GM18870 (cell line): ENCODE measurements at regions not wholly inside any gene's neighbourhood (a gene's known extent, or its start where the extent isn't known, plus 50 kb on each side); places are given as distances from the start of the nearest gene placed in this dataset.

Experiments used
- ATAC-seq: cut with Tn5 transposase; IDR thresholded peaks from one replicate; pipeline ENCODE4 v1.9.1; 2021; ENCODE audit warnings: moderate library complexity; ENCODE audit not compliant: unreplicated experiment

DNA sequence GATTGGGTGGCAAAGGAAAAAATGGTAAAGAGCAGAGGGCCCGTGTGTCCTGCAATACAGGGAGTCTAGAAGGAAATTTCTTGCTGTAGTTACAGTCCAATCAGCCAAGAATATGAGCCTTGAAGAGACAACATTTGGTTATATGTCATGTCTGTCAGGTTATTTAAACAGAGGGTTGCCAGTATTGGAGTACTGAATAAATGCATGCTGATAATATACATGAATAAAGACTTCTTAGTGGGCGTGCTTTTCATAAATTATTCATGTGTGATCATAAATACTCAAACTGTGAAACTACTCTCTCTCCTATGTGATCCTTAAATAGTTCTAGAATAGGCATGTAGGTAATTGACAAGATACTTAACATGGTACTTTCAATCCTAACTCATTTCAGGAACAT lies 249.0 kb downstream of the CRPPA start:
- ATAC-seq, result no peak

GRCh38 chr7:16171928-16172327 lies 249.4 kb downstream of the CRPPA start:
- ATAC-seq, result no peak

- ATAC-seq, result no peak
Observed at GRCh38 chr7:16170671-16171070, 250.7 kb downstream of the CRPPA start.

DNA sequence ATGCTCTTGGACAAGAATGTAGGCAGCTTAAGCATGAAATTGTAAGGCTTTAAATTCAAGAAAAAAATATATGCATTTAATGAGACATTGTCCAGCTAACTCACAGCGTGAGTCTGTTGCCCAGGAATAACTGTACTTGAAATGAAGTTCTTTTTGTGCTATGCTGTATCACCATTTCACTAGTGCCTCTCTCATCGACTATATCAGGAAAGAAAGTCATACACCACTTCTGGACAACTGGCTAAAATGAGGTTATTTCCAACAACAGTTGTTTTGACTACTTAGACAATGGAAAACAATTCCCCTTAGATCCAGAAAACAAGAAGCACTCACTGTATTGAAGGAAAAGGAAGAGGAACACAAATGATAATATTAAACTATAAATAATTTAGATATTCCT lies 251.8 kb downstream of the CRPPA start:
- no peak for ATAC-seq

DNA sequence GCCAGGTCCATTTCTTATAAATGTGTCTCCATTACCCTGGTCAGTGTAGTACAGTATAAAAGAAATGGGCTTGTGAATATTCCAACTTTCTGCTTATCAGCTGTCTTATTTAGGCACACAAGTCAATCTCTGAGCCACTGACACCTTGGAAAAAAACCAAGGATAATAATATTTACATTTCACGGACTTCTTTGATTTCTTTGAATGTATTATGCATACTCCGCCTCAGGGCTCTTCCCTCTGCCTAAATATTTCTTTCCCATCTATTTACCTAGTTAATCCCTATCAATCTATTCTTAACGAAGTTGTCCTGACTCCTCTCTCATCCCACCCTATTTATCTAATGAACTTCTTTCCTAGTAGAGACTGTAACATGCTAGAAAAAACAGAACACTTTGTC lies 253.8 kb downstream of the CRPPA start:
- no peak for ATAC-seq

DNA sequence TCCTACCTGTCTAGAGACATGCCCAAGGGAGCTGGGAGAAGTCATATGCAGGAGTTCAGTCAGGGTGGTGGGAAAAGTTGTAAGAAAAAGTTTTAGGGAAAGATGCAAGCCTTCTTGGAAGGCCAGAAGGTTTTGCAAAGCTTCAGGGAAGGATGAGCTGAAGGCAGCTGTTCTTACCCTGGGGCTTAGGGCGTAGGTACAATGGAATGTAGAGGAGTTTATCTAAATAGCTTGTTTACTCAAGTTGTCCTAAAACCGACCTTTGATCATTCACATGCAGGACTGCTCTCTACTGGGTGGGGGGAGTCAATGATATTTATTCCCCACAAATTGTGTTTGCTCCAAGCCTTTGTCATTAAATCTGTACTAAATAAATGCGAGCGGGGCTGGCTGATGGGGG lies 277.0 kb downstream of the CRPPA start:
- no peak for ATAC-seq

GRCh38 chr7:16137944-16138343 lies 283.4 kb downstream of the CRPPA start:
- ATAC-seq, result no peak

- no peak for ATAC-seq
Observed at GRCh38 chr7:16136896-16137295, 284.4 kb downstream of the CRPPA start.

- no peak for ATAC-seq
Observed at GRCh38 chr7:16135658-16136057, 285.7 kb downstream of the CRPPA start.

GRCh38 chr7:16130111-16131110 lies 290.9 kb downstream of the CRPPA start:
- no peak for ATAC-seq

DNA sequence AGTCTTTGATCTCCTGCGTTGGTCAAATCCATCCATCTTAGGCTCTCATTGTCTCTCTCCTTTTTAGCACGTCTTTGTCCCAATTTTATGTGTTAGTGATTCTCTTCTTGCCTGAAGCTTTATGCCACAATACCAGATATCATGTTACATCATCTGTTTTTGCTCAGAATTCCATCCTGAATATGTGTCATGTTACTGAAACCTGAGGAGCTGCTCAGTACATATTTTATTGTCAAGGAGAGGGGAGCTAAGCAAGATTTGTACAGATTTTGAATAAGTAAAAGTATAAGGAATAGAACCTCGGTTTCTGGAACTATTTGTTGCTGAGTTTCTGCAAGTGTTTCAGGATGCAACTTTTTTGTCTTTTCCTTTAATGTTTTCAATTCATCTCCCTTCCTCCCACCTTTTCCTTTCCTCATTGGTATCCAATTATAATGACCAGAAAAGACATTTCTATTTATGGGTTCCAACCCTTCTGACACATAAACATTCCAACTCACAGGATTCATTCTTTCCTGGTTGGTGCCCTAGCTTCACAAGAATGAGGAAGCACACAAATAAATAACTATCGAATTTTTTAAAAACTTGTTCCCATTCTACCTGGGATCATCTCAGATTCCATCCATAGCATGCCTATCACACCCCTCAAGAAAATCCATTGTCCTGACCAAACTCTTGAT lies 291.8 kb downstream of the CRPPA start:
- ATAC-seq, result no peak

DNA sequence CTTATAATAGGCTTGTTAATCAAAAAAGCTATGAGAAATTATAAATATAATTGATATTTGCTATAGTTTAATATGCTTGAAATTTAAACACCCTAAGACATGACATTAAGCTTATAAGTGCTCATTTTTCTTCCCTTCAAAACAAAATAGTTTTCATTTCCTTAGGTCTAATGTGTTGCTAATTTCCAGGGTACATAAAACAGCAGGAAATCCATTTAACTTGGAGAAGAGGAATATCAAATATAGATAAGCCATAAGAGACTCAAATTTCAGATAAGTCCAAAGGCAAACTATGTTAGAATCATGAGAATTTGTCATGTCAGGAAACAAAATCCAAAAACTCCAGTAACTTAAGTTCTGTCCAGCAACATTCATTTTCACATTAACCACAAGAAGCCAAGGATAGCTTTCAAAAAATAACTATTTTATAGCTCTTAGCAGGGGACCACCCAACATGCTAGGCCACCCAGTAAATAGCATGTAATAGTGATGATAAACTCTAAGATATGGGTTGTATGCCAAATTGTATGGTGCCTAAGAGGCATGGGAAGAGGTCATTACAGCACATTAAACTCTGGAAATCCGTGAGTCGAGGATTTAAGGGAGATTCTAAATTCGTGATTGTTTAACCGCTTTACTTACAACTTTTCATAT lies 298.1 kb downstream of the CRPPA start:
- no peak for ATAC-seq

GRCh38 chr7:16121876-16122390 lies 299.4 kb downstream of the CRPPA start:
- no peak for ATAC-seq

DNA sequence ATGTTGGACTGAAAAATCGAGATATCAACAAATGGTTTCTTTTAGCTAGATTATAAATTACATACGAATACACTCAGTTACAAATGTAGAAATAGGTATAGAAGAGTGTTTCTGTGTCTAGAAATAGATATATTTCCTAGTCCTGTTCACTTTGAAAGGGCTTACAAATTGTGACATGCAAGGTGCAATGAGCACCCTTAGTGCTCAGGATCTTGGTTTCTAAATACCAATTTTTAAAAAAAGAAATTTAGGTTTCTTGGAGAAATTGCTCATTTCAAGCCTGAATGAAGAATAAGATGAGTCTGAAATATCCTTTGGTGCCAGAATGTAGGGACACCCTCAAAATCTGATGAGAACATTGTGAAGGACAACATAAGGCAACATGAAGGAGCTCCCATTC lies 306.0 kb downstream of the CRPPA start:
- ATAC-seq, result no peak

GRCh38 chr7:16114633-16115032 lies 306.7 kb downstream of the CRPPA start:
- ATAC-seq, result no peak

GRCh38 chr7:16114071-16114470 lies 307.3 kb downstream of the CRPPA start:
- ATAC-seq, result no peak

- ATAC-seq, result no peak
Observed at GRCh38 chr7:16113058-16113457, 308.3 kb downstream of the CRPPA start.

- ATAC-seq, result no peak
Observed at GRCh38 chr7:16106869-16107268, 314.5 kb downstream of the CRPPA start.

DNA sequence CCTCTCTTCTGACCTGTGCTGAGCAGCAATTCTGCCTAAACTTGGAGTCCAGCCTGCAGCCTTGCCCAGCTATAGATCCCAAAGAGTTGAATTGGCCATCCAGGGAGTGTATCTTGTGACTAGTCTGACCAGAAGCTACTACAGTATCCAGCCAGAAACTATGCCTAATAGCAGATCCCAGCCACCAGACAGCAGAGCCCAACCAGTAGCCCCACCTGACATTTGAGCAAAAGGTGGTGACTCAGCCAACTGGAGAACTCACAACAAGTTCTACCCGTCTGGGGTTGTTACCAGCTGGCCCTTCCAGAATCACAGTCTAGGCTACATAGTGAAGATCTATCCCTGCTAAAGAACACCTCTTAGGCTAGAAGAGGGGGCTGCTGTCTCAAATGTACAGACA lies 315.0 kb downstream of the CRPPA start:
- no peak for ATAC-seq

DNA sequence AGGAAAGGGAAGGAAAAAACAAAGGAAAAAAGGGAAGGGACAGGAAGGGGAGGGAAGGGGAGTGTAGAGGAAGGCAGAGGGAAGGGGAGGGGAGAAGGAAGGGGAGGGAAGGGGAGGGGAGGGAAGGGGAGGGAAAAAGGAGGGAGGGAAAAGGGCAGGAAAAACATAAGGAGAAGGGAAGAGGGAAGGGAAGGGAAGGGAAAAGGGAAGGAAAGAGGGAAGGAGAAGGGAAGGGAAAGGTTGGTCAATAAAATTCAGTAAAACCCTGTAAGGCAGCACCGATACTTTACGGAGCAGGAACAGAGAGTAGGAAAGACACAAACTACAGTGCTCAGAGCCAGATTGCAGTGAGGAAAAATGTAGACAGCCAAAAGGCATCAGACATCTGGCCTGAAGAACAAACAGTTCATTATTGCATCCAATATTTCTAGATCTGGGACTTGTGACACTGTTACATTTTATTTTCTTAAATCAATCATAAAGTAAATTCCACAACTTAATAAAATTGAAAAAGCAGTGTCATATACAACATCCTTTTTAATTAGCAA lies 322.0 kb downstream of the CRPPA start:
- ATAC-seq, result no peak

DNA sequence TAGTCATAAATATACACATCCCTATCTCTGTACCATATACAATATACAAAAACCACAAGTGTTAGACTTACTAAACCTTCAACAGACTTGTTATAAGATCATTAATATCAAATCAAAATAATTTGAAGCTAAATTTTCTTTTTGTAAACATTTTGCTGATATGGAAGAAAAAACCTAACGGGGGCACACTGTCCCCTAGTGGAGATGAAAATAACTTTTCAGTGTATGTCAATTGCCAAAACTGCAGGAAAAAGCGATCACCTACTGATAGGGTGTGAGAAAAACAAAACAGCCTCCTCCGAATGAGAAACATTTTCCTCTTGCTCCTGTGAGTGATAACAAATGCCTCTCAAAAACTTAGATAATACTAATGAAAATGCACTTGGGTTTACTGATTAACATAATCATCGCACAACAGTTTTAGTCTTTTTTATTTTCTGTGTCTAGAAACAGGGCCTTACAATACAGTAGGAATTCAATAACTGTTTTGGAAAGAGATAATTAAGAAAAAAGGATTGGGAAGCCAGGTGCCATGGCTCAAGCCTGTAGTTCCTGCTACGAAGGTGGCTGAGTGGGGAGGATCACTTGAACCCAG lies 322.7 kb downstream of the CRPPA start:
- no peak for ATAC-seq
